ENCODE measurements at regions not wholly inside any gene's neighbourhood (a gene's known extent, or its start where the extent isn't known, plus 50 kb on each side); places are given as distances from the start of the nearest gene placed in this dataset.

GRCh38 chr1:81004011-81004410, 796.7 kb upstream of the ADGRL2 start:
- DNase-seq: no peak

GRCh38 chr1:80994934-80995333, 805.8 kb upstream of the ADGRL2 start:
- Histone ChIP-seq H3K9me3 (no peaks in the 10 kb centered on the region), H3K4me1 (no peaks in the 10 kb centered on the region), H3K4me3 (no peak overlapping the region), H3K27ac (no peak overlapping the region), H3K27me3 (no peaks in the 10 kb centered on the region), H3K36me3 (ENCODE audit: low read depth, missing control alignments) (no peaks in the 10 kb centered on the region)
- DNase-seq: no peak
- intact Hi-C loops (cut with DNase I; ENCODE audit: low total_unique reads): no loop called here
- no peak for TF ChIP-seq POLR2A (IDR thresholded peaks at IDR 0.05)

More at GRCh38 chr1:81004011-81004410, 796.7 kb upstream of the ADGRL2 start:
- Histone ChIP-seq H3K27me3 (no peaks in the 10 kb centered on the region), H3K27ac (no peak overlapping the region), H3K36me3 (ENCODE audit: low read depth, missing control alignments) (no peaks in the 10 kb centered on the region), H3K4me1 (no peaks in the 10 kb centered on the region), H3K9me3 (no peaks in the 10 kb centered on the region), H3K4me3 (no peak overlapping the region)
- 67 to 76% methylated on average over 4 of the region's 4 CpGs for WGBS, 2 donors
- TF ChIP-seq POLR2A (IDR thresholded peaks at IDR 0.05) (no peak), CTCF (IDR thresholded peaks at IDR 0.05) (no peak)
- intact Hi-C loops (cut with DNase I; ENCODE audit: low total_unique reads): no loop called here

- no peaks in the 10 kb centered on the region for H3K36me3 ChIP-seq (ENCODE audit: low read depth, missing control alignments)
- no peaks in the 10 kb centered on the region for H3K27me3 ChIP-seq
- no peaks in the 10 kb centered on the region for H3K9me3 ChIP-seq
- intact Hi-C loops (cut with DNase I; ENCODE audit: low total_unique reads): no loop called here
- 74 to 88% methylated on average over 1 of the region's 1 CpG for WGBS, 2 donors
- H3K4me1 ChIP-seq: no peaks in the 10 kb centered on the region
- H3K4me3 ChIP-seq: no peak overlapping the region
- no peak for TF ChIP-seq CTCF (IDR thresholded peaks at IDR 0.05)
- no peak for TF ChIP-seq POLR2A (IDR thresholded peaks at IDR 0.05)
- no peak overlapping the region for H3K27ac ChIP-seq
- no peak for DNase-seq
Measured at GRCh38 chr1:80994038-80994437, 806.7 kb upstream of the ADGRL2 start.

- Histone ChIP-seq H3K4me3 (no peak overlapping the region), H3K9me3 (no peaks in the 10 kb centered on the region), H3K36me3 (ENCODE audit: low read depth, missing control alignments) (no peaks in the 10 kb centered on the region), H3K27me3 (no peaks in the 10 kb centered on the region), H3K27ac (no peak overlapping the region), H3K4me1 (no peaks in the 10 kb centered on the region)
- TF ChIP-seq POLR2A (IDR thresholded peaks at IDR 0.05): no peak
- TF ChIP-seq CTCF (IDR thresholded peaks at IDR 0.05): no peak
- WGBS, 2 donors: 84 to 89% methylated on average over 4 of the region's 4 CpGs
- intact Hi-C loops (cut with DNase I; ENCODE audit: low total_unique reads): no loop called here
- DNase-seq: no peak
Measured at GRCh38 chr1:80993154-80993980, 807.4 kb upstream of the ADGRL2 start.

GRCh38 chr1:80989455-80989854, 811.3 kb upstream of the ADGRL2 start:
- intact Hi-C loops (cut with DNase I; ENCODE audit: low total_unique reads): no loop called here
- TF ChIP-seq POLR2A (IDR thresholded peaks at IDR 0.05) (no peak), CTCF (IDR thresholded peaks at IDR 0.05) (no peak)

More at GRCh38 chr1:80989455-80989854, 811.3 kb upstream of the ADGRL2 start:
- WGBS, 2 donors: 44 to 48% methylated on average over 2 of the region's 2 CpGs
- Histone ChIP-seq H3K4me3 (no peak overlapping the region), H3K27ac (no peak overlapping the region), H3K27me3 (no peaks in the 10 kb centered on the region), H3K36me3 (ENCODE audit: low read depth, missing control alignments) (no peaks in the 10 kb centered on the region), H3K9me3 (no peaks in the 10 kb centered on the region), H3K4me1 (no peaks in the 10 kb centered on the region)
- no peak for DNase-seq
